CD14-positive monocyte (primary cell): ENCODE measurements at regions not wholly inside any gene's neighbourhood (a gene's known extent, or its start where the extent isn't known, plus 50 kb on each side); places are given as distances from the start of the nearest gene placed in this dataset.

Experiments used
- DNase-seq, 3 donors: peaks; one replicate each; pipeline ENCODE4 v3.0.0-alpha.2; 2011 to 2022
- H2AFZ ChIP-seq: 2 replicates; pipeline ENCODE4 v1.6.0; 2012; ENCODE audit warnings: mild to moderate bottlenecking, low read depth, low read length, inconsistent platforms; ENCODE audit not compliant: insufficient read depth, poor library complexity, severe bottlenecking
- H3K27ac ChIP-seq, 2 donors: 1 replicate in 1 of 2; 2 replicates in 1 of 2; pipeline ENCODE4 v1.5.1; 2012 to 2013; ENCODE audit warnings: low read length in 2 of 2, control low read depth in 1 of 2, inconsistent platforms in 1 of 2, low read depth in 1 of 2, mild to moderate bottlenecking in 1 of 2
- H3K27me3 ChIP-seq, 2 donors: one replicate each; pipeline versions ENCODE4 v1.6.0 to v1.6.1; 2011 to 2013; ENCODE audit warnings: low read length in 2 of 2; ENCODE audit not compliant: control insufficient read depth in 2 of 2, insufficient read depth in 2 of 2
- H3K36me3 ChIP-seq, 2 donors: replicated peaks in 1 of 2; 1 replicate in 1 of 2; 2 replicates in 1 of 2; pipeline versions ENCODE4 v1.5.1 to v1.6.1; 2012 to 2013; ENCODE audit warnings: low read length in 2 of 2, control low read depth in 1 of 2, inconsistent platforms in 1 of 2, mild to moderate bottlenecking in 1 of 2; ENCODE audit not compliant: insufficient read depth in 2 of 2, control insufficient read depth in 1 of 2
- H3K4me1 ChIP-seq, 2 donors: 1 replicate in 1 of 2; 2 replicates in 1 of 2; pipeline versions ENCODE4 v1.5.1 to v1.6.1; 2012 to 2013; ENCODE audit warnings: low read length in 2 of 2, control low read depth in 1 of 2, inconsistent platforms in 1 of 2, mild to moderate bottlenecking in 1 of 2, moderate library complexity in 1 of 2; ENCODE audit not compliant: insufficient read depth in 2 of 2, control insufficient read depth in 1 of 2
- H3K4me2 ChIP-seq: replicated peaks from 2 replicates; pipeline ENCODE3; 2012; ENCODE audit warnings: low read length, moderate library complexity, mild to moderate bottlenecking; ENCODE audit not compliant: poor library complexity, severe bottlenecking; ENCODE audit errors: extremely low read depth
- H3K4me3 ChIP-seq, 3 experiments: fragments of 200-600 bp in 1 of 3; sonication (generic) in 1 of 3; replicated peaks in 1 of 3; 1 replicate in 2 of 3; 2 replicates in 1 of 3; pipeline ENCODE4 v1.5.1; 2011 to 2013; ENCODE audit warnings: low read length in 3 of 3, mild to moderate bottlenecking in 3 of 3, control low read depth in 2 of 3, low read depth in 2 of 3, inconsistent platforms in 1 of 3, moderate library complexity in 1 of 3
- H3K79me2 ChIP-seq: 2 replicates; pipeline ENCODE4 v1.6.0; 2012; ENCODE audit warnings: mild to moderate bottlenecking, control low read depth, inconsistent platforms, low read length, moderate library complexity; ENCODE audit not compliant: insufficient read depth
- H3K9ac ChIP-seq: 2 replicates; pipeline ENCODE4 v1.6.0; 2017; ENCODE audit warnings: low read length, mild to moderate bottlenecking; ENCODE audit not compliant: insufficient read depth, poor library complexity, severe bottlenecking
- H3K9me3 ChIP-seq, 2 donors: replicated peaks in 1 of 2; 1 replicate in 1 of 2; 2 replicates in 1 of 2; pipeline versions ENCODE4 v1.5.1 to v1.6.1; 2012 to 2013; ENCODE audit warnings: low read length in 2 of 2, control low read depth in 1 of 2; ENCODE audit not compliant: control insufficient read depth in 1 of 2, insufficient read depth in 1 of 2
- H4K20me1 ChIP-seq: 2 replicates; pipeline ENCODE4 v1.6.0; 2012; ENCODE audit warnings: mild to moderate bottlenecking, low read length, control low read depth, moderate library complexity; ENCODE audit not compliant: insufficient read depth
- H3K27ac Mint-ChIP-seq, 7 donors: one replicate each; pipeline ENCODE4 v1.8.0; 2020; ENCODE audit warnings: mild to moderate bottlenecking in 7 of 7, mixed read lengths in 7 of 7, moderate library complexity in 6 of 7, inconsistent platforms in 2 of 7
- H3K27me3 Mint-ChIP-seq, 3 donors: one replicate each; pipeline ENCODE4 v1.8.0; 2021 to 2022; ENCODE audit warnings: low read depth in 3 of 3, mild to moderate bottlenecking in 3 of 3, mixed read lengths in 3 of 3, moderate library complexity in 3 of 3, inconsistent platforms in 1 of 3
- H3K36me3 Mint-ChIP-seq, 2 donors: one replicate each; pipeline ENCODE4 v1.8.0; 2020; ENCODE audit warnings: mixed read lengths in 2 of 2, inconsistent platforms in 1 of 2, mild to moderate bottlenecking in 1 of 2
- H3K4me1 Mint-ChIP-seq: one replicate; pipeline ENCODE4 v1.8.0; 2020; ENCODE audit warnings: mild to moderate bottlenecking, mixed read lengths
- H3K4me3 Mint-ChIP-seq, 2 donors: one replicate each; pipeline ENCODE4 v1.8.0; 2020; ENCODE audit warnings: mild to moderate bottlenecking in 2 of 2, mixed read lengths in 2 of 2, moderate library complexity in 1 of 2
- H3K9me3 Mint-ChIP-seq, 7 donors: one replicate each; pipeline ENCODE4 v1.8.0; 2020 to 2022; ENCODE audit warnings: mixed read lengths in 7 of 7, mild to moderate bottlenecking in 6 of 7, moderate library complexity in 6 of 7, inconsistent platforms in 2 of 7
- CTCF ChIP-seq: fragments of 200-600 bp; IDR thresholded peaks from one replicate; pipeline ENCODE4 v1.8.0; 2022; ENCODE audit warnings: antibody characterized with exemption, mild to moderate bottlenecking
- WGBS: methylation state at CpG from one replicate; pipeline ENCODE4 v1.1.5; 2013; ENCODE audit warnings: missing lambda C conversion rate; ENCODE audit not compliant: insufficient coverage; 5-methylcytosine and 5-hydroxymethylcytosine counted together
- intact Hi-C, 2 donors: fragments of 100-400 bp; cut with micrococcal nuclease; formaldehyde crosslinking; loops; one replicate each; pipeline versions ENCODE4 v1.15.0 to v1.15.1; 2023

DNA sequence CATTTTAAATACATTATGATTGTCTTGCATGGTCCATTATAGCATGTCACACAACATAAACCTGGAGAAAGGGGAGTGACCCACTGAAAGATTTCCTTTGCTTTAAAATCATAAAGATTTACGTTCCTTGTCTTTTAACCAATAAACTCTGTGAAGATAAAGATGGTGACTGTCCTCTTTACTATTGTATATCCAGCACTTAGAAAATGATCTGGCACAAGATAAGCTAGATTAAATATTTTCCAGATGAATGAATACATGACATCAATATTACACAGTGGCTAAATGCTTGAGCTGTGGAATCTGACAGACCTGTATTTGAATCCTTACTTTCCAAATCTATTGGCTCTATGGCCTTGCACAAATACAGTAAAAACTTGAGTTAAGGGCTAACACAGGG lies 938.4 kb downstream of the SORCS1 start:
- Mint-ChIP-seq H3K27me3 (no peaks in the 10 kb centered on the region), H3K36me3 (no peaks in the 10 kb centered on the region), H3K4me3 (no peak overlapping the region), H3K4me1 (no peaks in the 10 kb centered on the region), H3K27ac (no peak overlapping the region), H3K9me3 (peaks cover 0 to 3% (median 0%) of the 10 kb centered on the region in 7 donors)
- no peak for TF ChIP-seq CTCF
- Histone ChIP-seq H3K9ac (no peak overlapping the region), H3K79me2 (no peaks in the 10 kb centered on the region), H3K4me2 (no peak overlapping the region), H3K36me3 (no peaks in the 10 kb centered on the region), H3K27ac (no peak overlapping the region), H3K27me3 (no peaks in the 10 kb centered on the region), H4K20me1 (no peaks in the 10 kb centered on the region), H3K9me3 (no peaks in the 10 kb centered on the region), H3K4me3 (no peak overlapping the region), H2AFZ (no peak overlapping the region), H3K4me1 (no peaks in the 10 kb centered on the region)
- no peak for DNase-seq
- WGBS, result no CpG with 5 or more reads among the region's 1 CpG
- intact Hi-C loops, result no loop called here

GRCh38 chr10:106224676-106225075 lies 939.8 kb downstream of the SORCS1 start:
- WGBS, result 100% methylated on average over 1 of the region's 1 CpG
- intact Hi-C loops, result no loop called here

More at GRCh38 chr10:106224676-106225075, 939.8 kb downstream of the SORCS1 start:
- no peak overlapping the region for H3K4me3 Mint-ChIP-seq
- Histone ChIP-seq H4K20me1 (no peaks in the 10 kb centered on the region), H3K9ac (no peak overlapping the region), H3K4me1 (no peaks in the 10 kb centered on the region), H3K9me3 (no peaks in the 10 kb centered on the region), H3K27me3 (no peaks in the 10 kb centered on the region), H3K27ac (no peak overlapping the region), H3K4me3 (no peak overlapping the region), H3K79me2 (no peaks in the 10 kb centered on the region), H3K4me2 (no peak overlapping the region), H2AFZ (no peak overlapping the region), H3K36me3 (no peaks in the 10 kb centered on the region)
- H3K27me3 Mint-ChIP-seq, result no peaks in the 10 kb centered on the region
- no peaks in the 10 kb centered on the region for H3K4me1 Mint-ChIP-seq
- peaks cover 0 to 4% (median 0%) of the 10 kb centered on the region in 7 donors for H3K9me3 Mint-ChIP-seq
- no peak for DNase-seq
- no peaks in the 10 kb centered on the region for H3K36me3 Mint-ChIP-seq
- no peak overlapping the region for H3K27ac Mint-ChIP-seq
- TF ChIP-seq CTCF, result no peak
